ENCODE measurements at regions not wholly inside any gene's neighbourhood (a gene's known extent, or its start where the extent isn't known, plus 50 kb on each side); places are given as distances from the start of the nearest gene placed in this dataset.

- Histone ChIP-seq H3K27me3 (no peaks in the 10 kb centered on the region), H3K9me3 (no peaks in the 10 kb centered on the region)
- intact Hi-C loops (cut with DNase I), result no loop called here
Observed at GRCh38 chr3:184460276-184460675, 80.4 kb downstream of the CHRD start.

GRCh38 chr3:184461219-184461618 is 81.4 kb downstream of the CHRD start:
- peaks cover 3 to 11% (median 6%) of the 10 kb centered on the region in 9 donors for H3K4me1 ChIP-seq

More at GRCh38 chr3:184460276-184460675, 80.4 kb downstream of the CHRD start:
- H3K4me1 ChIP-seq, result peaks cover 0 to 4% (median 0%) of the 10 kb centered on the region in 9 donors
- TF ChIP-seq CTCF (IDR thresholded peaks at IDR 0.05), result no peak
- DNase-seq (no peak), ATAC-seq (no peak)
- H3K27ac ChIP-seq, result no peak overlapping the region
- H3K4me3 ChIP-seq, result no peak overlapping the region
- 89% methylated on average over 8 of the region's 8 CpGs for WGBS, 2 donors
- H3K36me3 ChIP-seq, result no peaks in the 10 kb centered on the region

GRCh38 chr3:184465883-184466412 is 86.1 kb downstream of the CHRD start:
- Histone ChIP-seq H3K27ac (peak overlapping the region in 2 of 10 donors; percentile 9 to 23), H3K4me3 (no peak overlapping the region)
- WGBS, 2 donors, result 80 to 89% methylated on average over 5 of the region's 5 CpGs

More at GRCh38 chr3:184461219-184461618, 81.4 kb downstream of the CHRD start:
- no peak overlapping the region for H3K4me3 ChIP-seq
- H3K27me3 ChIP-seq, result no peaks in the 10 kb centered on the region
- TF ChIP-seq CTCF (IDR thresholded peaks at IDR 0.05), result no peak
- no peaks in the 10 kb centered on the region for H3K36me3 ChIP-seq
- no peak overlapping the region for H3K27ac ChIP-seq
- no peaks in the 10 kb centered on the region for H3K9me3 ChIP-seq
- intact Hi-C loops (cut with DNase I), result no loop called here
- ATAC-seq, result no peak
- DNase-seq, result no peak
- WGBS, 2 donors, result 88 to 92% methylated on average over 6 of the region's 6 CpGs

GRCh38 chr3:184466413-184466960 is 86.6 kb downstream of the CHRD start:
- 17 to 19% methylated on average over 12 of the region's 12 CpGs for WGBS, 2 donors
- Histone ChIP-seq H3K4me1 (peaks cover 6 to 24% (median 14%) of the 10 kb centered on the region in 9 donors), H3K27me3 (peaks cover 0 to 2% (median 0%) of the 10 kb centered on the region in 7 donors), H3K4me3 (no peak overlapping the region), H3K36me3 (no peaks in the 10 kb centered on the region), H3K27ac (peak overlapping the region in 2 of 10 donors; percentile 9 to 23), H3K9me3 (no peaks in the 10 kb centered on the region)
- TF ChIP-seq CTCF (IDR thresholded peaks at IDR 0.05), result no peak
- intact Hi-C loops (cut with DNase I), result loop anchor here in 2 of 10 donors (5.0 kb wide), 2 partner anchors 49 to 94 kb away; no protein-coding TSS in a partner anchor
- DNase-seq (peak; percentile 55 to 60), ATAC-seq (peak; percentile 71 to 91 (median 80))

More at GRCh38 chr3:184465883-184466412, 86.1 kb downstream of the CHRD start:
- intact Hi-C loops (cut with DNase I), result loop anchor here in 2 of 10 donors (5.0 kb wide), 2 partner anchors 49 to 94 kb away; no protein-coding TSS in a partner anchor
- no peaks in the 10 kb centered on the region for H3K9me3 ChIP-seq
- no peaks in the 10 kb centered on the region for H3K27me3 ChIP-seq
- H3K36me3 ChIP-seq, result no peaks in the 10 kb centered on the region
- ATAC-seq (peak in 3 of 8 donors; percentile 15 to 36 (median 20)), DNase-seq (no peak)
- peaks cover 6 to 24% (median 14%) of the 10 kb centered on the region in 9 donors for H3K4me1 ChIP-seq
- no peak for TF ChIP-seq CTCF (IDR thresholded peaks at IDR 0.05)

Data from heart right ventricle (tissue), 16 donors.